Spinal cord (tissue), 9 donors: ENCODE measurements at regions not wholly inside any gene's neighbourhood (a gene's known extent, or its start where the extent isn't known, plus 50 kb on each side); places are given as distances from the start of the nearest gene placed in this dataset.

Source experiments
- DNase-seq, 6 donors: peaks; one replicate each; pipeline versions ENCODE4 v3.0.0 to v3.0.0-alpha.2; 2013 to 2015; ENCODE audit warnings: low spot score in 6 of 6, low read depth in 4 of 6
- H3K27ac ChIP-seq: one replicate; pipeline ENCODE4 v1.5.1; 2013; ENCODE audit warnings: low read depth, low read length, control low read depth
- H3K27me3 ChIP-seq: one replicate; pipeline ENCODE4 v1.6.1; 2013; ENCODE audit warnings: low read length; ENCODE audit not compliant: control insufficient read depth, insufficient read depth
- H3K36me3 ChIP-seq: one replicate; pipeline ENCODE4 v1.6.1; 2013; ENCODE audit warnings: low read length; ENCODE audit not compliant: control insufficient read depth, insufficient read depth
- H3K4me1 ChIP-seq: one replicate; pipeline ENCODE4 v1.6.1; 2013; ENCODE audit warnings: low read length; ENCODE audit not compliant: control insufficient read depth, insufficient read depth
- H3K4me3 ChIP-seq: one replicate; pipeline ENCODE4 v1.5.1; 2013; ENCODE audit warnings: low read depth, low read length, control low read depth
- H3K9me3 ChIP-seq: one replicate; pipeline ENCODE4 v1.6.1; 2013; ENCODE audit warnings: low read length; ENCODE audit not compliant: control insufficient read depth, insufficient read depth
- WGBS: methylation state at CpG from one replicate; pipeline ENCODE4 v1.1.5; 2013; ENCODE audit warnings: missing lambda C conversion rate; ENCODE audit not compliant: insufficient coverage; 5-methylcytosine and 5-hydroxymethylcytosine counted together
- donor health status: healthy.

DNA sequence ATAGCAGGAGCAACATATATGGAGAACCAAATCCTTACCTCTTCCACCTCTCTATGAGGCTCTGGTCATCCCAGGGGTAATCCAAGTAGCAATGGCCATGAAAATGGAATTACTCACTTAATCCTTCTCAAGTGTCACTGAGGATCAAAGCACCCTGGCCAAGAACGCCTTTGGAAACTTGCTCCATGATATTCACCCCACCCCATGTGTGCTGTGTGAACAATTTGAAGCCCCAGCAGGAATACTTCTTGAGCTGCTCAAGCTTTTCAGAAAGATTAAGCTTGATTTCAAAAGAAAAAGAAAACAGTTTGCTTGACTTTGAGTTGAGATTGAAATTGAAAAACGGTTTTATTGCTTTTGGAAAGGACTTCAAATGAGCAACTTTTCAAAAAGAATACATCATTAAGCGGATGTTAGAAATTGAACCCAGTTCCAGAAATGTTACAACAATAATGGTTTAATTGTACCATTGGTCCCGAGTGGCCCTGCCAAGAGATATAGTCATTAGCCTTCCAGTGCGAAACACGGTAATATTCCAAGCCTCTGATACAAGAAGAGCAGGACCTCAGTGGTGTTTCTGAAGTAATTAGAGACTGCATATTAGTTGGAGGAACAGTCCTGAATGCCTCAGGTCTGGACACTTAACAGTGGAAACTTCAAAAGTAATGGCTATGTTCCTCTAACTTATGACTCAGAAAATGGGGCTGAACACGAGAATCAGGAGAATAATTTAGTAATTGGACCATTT is 208.1 kb downstream of the NEBL start:
- no peak overlapping the region for H3K4me3 ChIP-seq
- H3K36me3 ChIP-seq = no peaks in the 10 kb centered on the region
- peak in 1 of 6 donors; percentile 65 for DNase-seq
- H3K27ac ChIP-seq = no peak overlapping the region
- H3K4me1 ChIP-seq = no peaks in the 10 kb centered on the region
- H3K27me3 ChIP-seq = no peaks in the 10 kb centered on the region
- no peaks in the 10 kb centered on the region for H3K9me3 ChIP-seq
- WGBS = 71% methylated on average over 3 of the region's 7 CpGs

DNA sequence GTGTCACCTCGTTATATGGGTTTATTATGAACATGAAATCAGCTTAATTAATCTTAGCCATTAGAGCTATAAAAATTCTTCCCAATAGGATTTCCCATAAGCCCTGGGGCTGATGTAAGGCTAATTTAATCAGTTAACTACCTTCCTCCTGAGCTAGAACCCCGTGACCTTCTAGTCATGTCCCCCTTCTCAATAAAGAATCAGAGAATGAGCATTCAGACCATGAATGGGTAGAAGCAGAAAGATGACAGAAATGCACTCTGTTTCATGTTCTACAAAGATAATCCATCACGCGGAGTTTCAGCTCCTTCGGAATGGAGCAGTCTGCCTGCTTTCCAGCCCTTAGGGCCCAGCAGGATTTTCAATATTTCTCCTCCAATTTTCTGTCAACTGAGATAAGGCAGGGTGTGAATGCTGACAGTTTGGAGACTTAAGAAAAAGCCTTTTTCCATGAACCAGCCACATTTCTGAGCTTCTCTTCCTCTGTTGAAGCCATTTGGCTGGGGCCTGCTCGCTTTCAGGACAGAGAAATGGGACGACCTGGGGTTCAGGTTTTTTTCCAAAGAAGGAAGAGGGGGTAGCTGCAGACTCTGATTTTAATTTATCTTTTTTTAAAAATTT is 211.0 kb downstream of the NEBL start:
- DNase-seq = peak in 2 of 6 donors; percentile 31 to 43
- no peaks in the 10 kb centered on the region for H3K27me3 ChIP-seq
- no peaks in the 10 kb centered on the region for H3K9me3 ChIP-seq
- WGBS = 83% methylated on average over 3 of the region's 7 CpGs
- H3K27ac ChIP-seq = no peak overlapping the region
- H3K4me1 ChIP-seq = no peaks in the 10 kb centered on the region
- no peak overlapping the region for H3K4me3 ChIP-seq
- H3K36me3 ChIP-seq = no peaks in the 10 kb centered on the region

DNA sequence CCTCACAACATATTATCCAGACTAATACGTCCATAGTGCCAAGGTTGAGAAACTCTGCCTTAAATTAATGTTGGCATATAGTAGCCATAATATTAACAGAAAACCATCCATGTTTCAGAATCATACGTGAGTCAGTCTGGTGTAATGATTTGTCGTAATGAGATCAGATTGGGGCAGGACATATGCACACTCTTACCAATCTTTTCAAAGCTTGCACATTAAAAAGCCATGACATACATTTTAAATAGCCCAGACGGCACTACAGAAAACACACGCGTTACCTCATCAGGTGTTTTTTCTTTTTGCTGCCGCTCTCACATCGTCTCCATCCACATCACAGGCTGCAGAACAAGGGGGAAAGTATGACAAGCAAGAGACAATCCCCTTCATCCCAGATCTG is 211.6 kb downstream of the NEBL start:
- no peaks in the 10 kb centered on the region for H3K36me3 ChIP-seq
- H3K4me1 ChIP-seq = no peaks in the 10 kb centered on the region
- DNase-seq = no peak
- WGBS = 94% methylated on average over 7 of the region's 8 CpGs
- H3K27me3 ChIP-seq = no peaks in the 10 kb centered on the region
- no peaks in the 10 kb centered on the region for H3K9me3 ChIP-seq
- no peak overlapping the region for H3K27ac ChIP-seq
- H3K4me3 ChIP-seq = no peak overlapping the region

DNA sequence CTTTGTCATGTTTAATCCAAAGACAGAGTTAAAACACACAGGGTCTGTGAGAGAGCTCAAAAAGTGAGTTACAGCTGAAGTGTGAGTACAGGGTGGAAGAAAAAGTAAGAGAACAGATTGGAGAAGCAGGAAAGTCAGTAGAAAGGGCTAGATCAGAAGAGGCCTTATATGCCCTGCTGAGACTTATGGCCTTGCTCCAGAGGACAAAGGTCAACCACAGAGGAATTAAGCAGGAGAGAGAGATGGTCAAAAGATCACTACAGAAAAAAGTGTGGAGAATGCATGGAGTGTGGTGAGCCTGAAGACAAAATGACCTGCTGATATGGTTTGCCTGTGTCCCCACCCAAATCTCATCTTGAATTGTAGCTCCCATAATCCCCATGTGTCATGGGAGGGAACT is 213.8 kb downstream of the NEBL start:
- Histone ChIP-seq H3K27me3 (no peaks in the 10 kb centered on the region), H3K36me3 (no peaks in the 10 kb centered on the region), H3K9me3 (no peaks in the 10 kb centered on the region), H3K27ac (no peak overlapping the region), H3K4me1 (no peaks in the 10 kb centered on the region), H3K4me3 (no peak overlapping the region)
- DNase-seq = no peak

DNA sequence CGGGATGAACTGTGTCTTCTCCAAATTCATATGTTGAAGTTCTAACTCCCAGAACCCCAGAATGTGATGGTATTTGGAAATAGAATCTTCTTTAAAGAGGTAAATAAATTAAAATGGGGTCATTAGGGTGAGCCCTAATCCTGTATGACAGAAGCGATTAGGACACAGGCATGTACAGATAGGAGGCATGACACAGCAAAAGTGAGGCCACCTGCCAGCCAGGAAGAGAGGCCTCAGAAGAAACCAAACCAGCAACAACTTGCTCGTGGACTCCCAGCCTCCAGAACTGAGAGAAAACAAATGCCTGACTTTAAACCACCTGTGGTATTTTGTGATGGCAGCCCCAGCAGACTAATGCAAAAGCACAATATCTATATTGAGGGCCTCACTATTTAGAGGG is 214.3 kb downstream of the NEBL start:
- Histone ChIP-seq H3K27ac (no peak overlapping the region), H3K4me3 (no peak overlapping the region), H3K9me3 (no peaks in the 10 kb centered on the region), H3K27me3 (no peaks in the 10 kb centered on the region), H3K36me3 (no peaks in the 10 kb centered on the region), H3K4me1 (no peaks in the 10 kb centered on the region)
- 100% methylated on average over 1 of the region's 3 CpGs for WGBS
- DNase-seq = no peak

DNA sequence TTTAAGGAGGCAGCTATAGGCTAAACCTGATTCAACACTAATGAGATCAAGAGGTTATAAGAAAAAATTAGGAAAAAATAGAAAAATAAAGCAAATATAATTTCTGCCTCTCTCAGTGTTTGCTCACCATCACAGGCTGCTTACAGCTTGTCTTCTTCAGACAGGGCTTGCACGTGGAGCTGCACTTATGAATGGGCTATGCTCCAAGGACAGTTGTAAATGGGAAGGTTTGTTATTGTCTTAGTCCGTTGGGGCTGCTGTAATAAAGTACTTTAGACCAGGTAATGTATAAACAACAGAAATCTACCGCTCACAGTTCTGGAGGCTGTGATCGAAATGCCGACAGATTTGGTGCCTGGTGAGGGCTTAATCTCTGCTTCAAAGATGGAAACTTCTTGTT is 219.8 kb downstream of the NEBL start:
- DNase-seq = no peak
- Histone ChIP-seq H3K27ac (no peak overlapping the region), H3K4me3 (no peak overlapping the region), H3K36me3 (no peaks in the 10 kb centered on the region), H3K27me3 (no peaks in the 10 kb centered on the region), H3K4me1 (no peaks in the 10 kb centered on the region), H3K9me3 (no peaks in the 10 kb centered on the region)
- WGBS = no CpG with 5 or more reads among the region's 5 CpGs

DNA sequence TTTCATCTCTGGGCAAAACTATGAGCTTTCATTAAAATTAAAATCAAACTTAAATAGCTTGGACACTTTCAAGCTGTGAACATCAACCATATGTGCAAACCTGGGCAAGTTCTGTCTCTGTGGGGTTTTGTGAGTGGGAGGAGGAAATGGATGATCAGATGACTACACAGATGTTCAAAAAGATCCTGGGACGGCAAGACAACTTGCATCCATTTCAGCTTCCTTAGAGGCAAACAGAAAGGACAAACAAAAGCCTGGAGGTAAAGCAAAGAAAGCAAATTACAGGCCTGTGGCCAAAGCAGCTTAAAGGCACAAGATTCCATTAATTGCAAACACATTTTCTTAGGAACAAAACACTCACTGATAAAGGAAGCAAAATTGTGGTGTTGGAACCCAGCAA is 222.2 kb downstream of the NEBL start:
- H3K36me3 ChIP-seq = no peaks in the 10 kb centered on the region
- no peak overlapping the region for H3K27ac ChIP-seq
- no peaks in the 10 kb centered on the region for H3K27me3 ChIP-seq
- H3K4me1 ChIP-seq = no peaks in the 10 kb centered on the region
- peak in 3 of 6 donors; percentile 11 to 71 (median 33) for DNase-seq
- H3K4me3 ChIP-seq = no peak overlapping the region
- WGBS = 0% methylated on average over 1 of the region's 1 CpG
- no peaks in the 10 kb centered on the region for H3K9me3 ChIP-seq

DNA sequence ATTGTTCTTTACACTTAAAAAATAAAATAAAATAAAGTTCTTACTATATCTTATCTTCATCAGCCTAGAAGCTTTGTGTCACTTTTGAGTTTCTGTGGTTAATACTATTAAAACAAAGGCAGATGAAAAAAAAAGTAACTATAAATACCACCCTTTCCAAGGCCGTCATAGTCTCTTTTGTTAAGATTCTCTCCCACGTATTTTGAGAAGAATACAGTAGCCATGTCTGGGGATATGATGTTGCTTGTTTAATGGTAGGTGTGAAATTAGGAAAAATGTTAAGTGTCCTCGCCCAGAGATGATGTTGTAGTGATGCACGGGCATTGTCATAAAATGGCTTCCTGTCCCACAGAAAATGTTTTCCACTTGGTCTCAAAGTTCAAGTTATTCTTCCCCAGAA is 223.9 kb downstream of the NEBL start:
- no peaks in the 10 kb centered on the region for H3K4me1 ChIP-seq
- no peaks in the 10 kb centered on the region for H3K9me3 ChIP-seq

DNA sequence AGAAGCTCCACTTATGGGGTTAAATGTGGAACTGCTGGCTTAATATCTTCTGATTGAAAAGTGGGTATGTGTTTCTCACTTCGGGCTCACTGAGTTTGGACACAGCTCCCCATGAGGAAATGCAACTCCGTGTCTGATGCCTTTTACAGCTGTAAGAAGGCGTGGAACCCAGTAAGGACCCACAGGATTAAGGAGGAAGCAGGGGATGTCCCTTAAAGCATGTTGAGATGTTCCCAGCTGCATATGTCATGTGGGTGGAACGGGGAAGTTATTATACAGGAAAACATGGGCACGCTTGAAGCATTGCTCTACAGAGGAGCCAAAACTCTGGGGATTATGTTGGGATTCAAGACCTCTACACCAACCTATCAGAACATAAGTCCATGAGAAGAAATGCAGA is 224.4 kb downstream of the NEBL start:
- no peak for DNase-seq
- Histone ChIP-seq H3K36me3 (no peaks in the 10 kb centered on the region), H3K4me3 (no peak overlapping the region), H3K27me3 (no peaks in the 10 kb centered on the region), H3K27ac (no peak overlapping the region), H3K9me3 (no peaks in the 10 kb centered on the region), H3K4me1 (no peaks in the 10 kb centered on the region)
- WGBS = 89% methylated on average over 3 of the region's 5 CpGs

More for the DNA sequence above, 223.9 kb downstream of the NEBL start:
- no peaks in the 10 kb centered on the region for H3K27me3 ChIP-seq
- H3K27ac ChIP-seq = no peak overlapping the region
- no peaks in the 10 kb centered on the region for H3K36me3 ChIP-seq
- 80% methylated on average over 1 of the region's 4 CpGs for WGBS
- H3K4me3 ChIP-seq = no peak overlapping the region
- no peak for DNase-seq

DNA sequence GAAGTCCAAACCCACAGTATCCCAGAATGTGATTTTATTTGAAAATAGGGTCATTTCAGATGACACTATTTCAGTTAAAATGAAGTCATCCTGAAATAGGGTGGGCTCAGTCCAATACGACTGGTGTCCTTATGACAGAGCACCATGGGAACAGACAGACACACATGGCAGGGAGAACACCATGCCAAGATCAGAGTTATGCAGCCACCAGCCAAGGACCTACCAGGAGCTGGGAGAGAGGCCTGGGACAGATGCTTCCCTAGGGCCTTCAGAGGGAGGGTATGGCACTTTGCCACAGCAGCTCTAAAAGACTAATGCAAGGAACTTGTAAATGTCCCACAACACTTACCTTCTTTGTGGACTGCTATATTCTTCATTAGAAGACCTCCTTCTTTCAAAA is 226.5 kb downstream of the NEBL start:
- WGBS = 60% methylated on average over 1 of the region's 1 CpG
- no peaks in the 10 kb centered on the region for H3K9me3 ChIP-seq
- H3K4me1 ChIP-seq = no peaks in the 10 kb centered on the region
- no peak for DNase-seq
- H3K27ac ChIP-seq = no peak overlapping the region
- H3K36me3 ChIP-seq = no peaks in the 10 kb centered on the region
- H3K27me3 ChIP-seq = no peaks in the 10 kb centered on the region
- no peak overlapping the region for H3K4me3 ChIP-seq
